ENCODE measurements at regions not wholly inside any gene's neighbourhood (a gene's known extent, or its start where the extent isn't known, plus 50 kb on each side); places are given as distances from the start of the nearest gene placed in this dataset.

- Mint-ChIP-seq H3K27ac (no peak overlapping the region), H3K36me3 (no peaks in the 10 kb centered on the region), H3K9me3 (no peaks in the 10 kb centered on the region), H3K4me1 (no peaks in the 10 kb centered on the region), H3K4me3 (no peak overlapping the region)
- ATAC-seq: no peak
- no peak for DNase-seq (ENCODE audit: low spot score in 2 of 2)
Measured at GRCh38 chr19:31402529-31403316, 53.5 kb upstream of the TSHZ3 start.

- ATAC-seq: no peak
- Mint-ChIP-seq H3K4me1 (no peaks in the 10 kb centered on the region), H3K27ac (no peak overlapping the region)
Measured at GRCh38 chr19:31406106-31406505, 56.9 kb upstream of the TSHZ3 start.

GRCh38 chr19:31408460-31409124, 59.4 kb upstream of the TSHZ3 start:
- DNase-seq (ENCODE audit: low spot score in 2 of 2): no peak
- Mint-ChIP-seq H3K36me3 (no peaks in the 10 kb centered on the region), H3K4me3 (no peak overlapping the region), H3K27ac (no peak overlapping the region), H3K4me1 (no peaks in the 10 kb centered on the region), H3K9me3 (no peaks in the 10 kb centered on the region)
- no peak for ATAC-seq

More at GRCh38 chr19:31406106-31406505, 56.9 kb upstream of the TSHZ3 start:
- no peak overlapping the region for H3K4me3 Mint-ChIP-seq
- no peaks in the 10 kb centered on the region for H3K36me3 Mint-ChIP-seq
- no peak for DNase-seq (ENCODE audit: low spot score in 2 of 2)
- no peaks in the 10 kb centered on the region for H3K9me3 Mint-ChIP-seq

- Mint-ChIP-seq H3K4me3 (no peak overlapping the region), H3K4me1 (no peaks in the 10 kb centered on the region), H3K27ac (no peak overlapping the region), H3K9me3 (no peaks in the 10 kb centered on the region), H3K36me3 (no peaks in the 10 kb centered on the region)
- DNase-seq (ENCODE audit: low spot score in 2 of 2) (no peak), ATAC-seq (no peak)
Measured at GRCh38 chr19:31413353-31413752, 64.1 kb upstream of the TSHZ3 start.

GRCh38 chr19:31415322-31415721, 66.1 kb upstream of the TSHZ3 start:
- no peak for DNase-seq (ENCODE audit: low spot score in 2 of 2)
- H3K36me3 Mint-ChIP-seq: no peaks in the 10 kb centered on the region
- ATAC-seq: no peak
- no peaks in the 10 kb centered on the region for H3K9me3 Mint-ChIP-seq
- H3K4me3 Mint-ChIP-seq: no peak overlapping the region
- no peaks in the 10 kb centered on the region for H3K4me1 Mint-ChIP-seq
- no peak overlapping the region for H3K27ac Mint-ChIP-seq

- Mint-ChIP-seq H3K27ac (no peak overlapping the region), H3K36me3 (no peaks in the 10 kb centered on the region), H3K4me3 (no peak overlapping the region), H3K4me1 (no peaks in the 10 kb centered on the region), H3K9me3 (no peaks in the 10 kb centered on the region)
- DNase-seq (ENCODE audit: low spot score in 2 of 2): no peak
- no peak for ATAC-seq
Measured at GRCh38 chr19:31416548-31416947, 67.3 kb upstream of the TSHZ3 start.

GRCh38 chr19:31418055-31418454, 68.8 kb upstream of the TSHZ3 start:
- H3K4me1 Mint-ChIP-seq: no peaks in the 10 kb centered on the region
- H3K27ac Mint-ChIP-seq: no peak overlapping the region
- H3K4me3 Mint-ChIP-seq: no peak overlapping the region
- DNase-seq (ENCODE audit: low spot score in 2 of 2): no peak
- H3K36me3 Mint-ChIP-seq: no peaks in the 10 kb centered on the region
- ATAC-seq: no peak
- no peaks in the 10 kb centered on the region for H3K9me3 Mint-ChIP-seq

GRCh38 chr19:31418692-31419430, 69.6 kb upstream of the TSHZ3 start:
- Mint-ChIP-seq H3K4me3 (no peak overlapping the region), H3K27ac (no peak overlapping the region), H3K9me3 (no peaks in the 10 kb centered on the region), H3K36me3 (no peaks in the 10 kb centered on the region), H3K4me1 (no peaks in the 10 kb centered on the region)
- DNase-seq (ENCODE audit: low spot score in 2 of 2) (no peak), ATAC-seq (no peak)

GRCh38 chr19:31419871-31420445, 70.7 kb upstream of the TSHZ3 start:
- DNase-seq (ENCODE audit: low spot score in 2 of 2): no peak
- H3K27ac Mint-ChIP-seq: no peak overlapping the region
- no peak overlapping the region for H3K4me3 Mint-ChIP-seq
- no peaks in the 10 kb centered on the region for H3K4me1 Mint-ChIP-seq
- H3K36me3 Mint-ChIP-seq: no peaks in the 10 kb centered on the region
- no peak for ATAC-seq
- no peaks in the 10 kb centered on the region for H3K9me3 Mint-ChIP-seq

- ATAC-seq (no peak), DNase-seq (ENCODE audit: low spot score in 2 of 2) (no peak)
- no peaks in the 10 kb centered on the region for H3K4me1 Mint-ChIP-seq
- no peak overlapping the region for H3K4me3 Mint-ChIP-seq
- no peak overlapping the region for H3K27ac Mint-ChIP-seq
- H3K9me3 Mint-ChIP-seq: no peaks in the 10 kb centered on the region
- H3K36me3 Mint-ChIP-seq: no peaks in the 10 kb centered on the region
Measured at GRCh38 chr19:31421082-31421481, 71.8 kb upstream of the TSHZ3 start.

- Mint-ChIP-seq H3K36me3 (no peaks in the 10 kb centered on the region), H3K4me3 (no peak overlapping the region), H3K4me1 (no peaks in the 10 kb centered on the region), H3K27ac (no peak overlapping the region), H3K9me3 (no peaks in the 10 kb centered on the region)
- ATAC-seq (no peak), DNase-seq (ENCODE audit: low spot score in 2 of 2) (no peak)
Measured at GRCh38 chr19:31421856-31422255, 72.6 kb upstream of the TSHZ3 start.

GRCh38 chr19:31423896-31424295, 74.7 kb upstream of the TSHZ3 start:
- ATAC-seq (no peak), DNase-seq (ENCODE audit: low spot score in 2 of 2) (no peak)
- no peaks in the 10 kb centered on the region for H3K36me3 Mint-ChIP-seq
- no peak overlapping the region for H3K4me3 Mint-ChIP-seq
- no peaks in the 10 kb centered on the region for H3K4me1 Mint-ChIP-seq
- H3K9me3 Mint-ChIP-seq: no peaks in the 10 kb centered on the region
- no peak overlapping the region for H3K27ac Mint-ChIP-seq

GRCh38 chr19:31424861-31425620, 75.8 kb upstream of the TSHZ3 start:
- Mint-ChIP-seq H3K36me3 (no peaks in the 10 kb centered on the region), H3K27ac (no peak overlapping the region), H3K4me3 (no peak overlapping the region), H3K9me3 (no peaks in the 10 kb centered on the region), H3K4me1 (no peaks in the 10 kb centered on the region)
- ATAC-seq: no peak
- no peak for DNase-seq (ENCODE audit: low spot score in 2 of 2)

- H3K4me1 Mint-ChIP-seq: no peaks in the 10 kb centered on the region
- ATAC-seq: no peak
- H3K27ac Mint-ChIP-seq: no peak overlapping the region
- H3K9me3 Mint-ChIP-seq: no peaks in the 10 kb centered on the region
- H3K36me3 Mint-ChIP-seq: no peaks in the 10 kb centered on the region
- DNase-seq (ENCODE audit: low spot score in 2 of 2): no peak
- H3K4me3 Mint-ChIP-seq: no peak overlapping the region
Measured at GRCh38 chr19:31427857-31428256, 78.6 kb upstream of the TSHZ3 start.

GRCh38 chr19:31430381-31430780, 81.1 kb upstream of the TSHZ3 start:
- no peak for DNase-seq (ENCODE audit: low spot score in 2 of 2)
- Mint-ChIP-seq H3K4me1 (no peaks in the 10 kb centered on the region), H3K4me3 (no peak overlapping the region), H3K9me3 (peaks cover 3% of the 10 kb centered on the region), H3K36me3 (no peaks in the 10 kb centered on the region), H3K27ac (no peak overlapping the region)
- ATAC-seq: no peak
